HG03575 (cell line): ENCODE measurements at regions not wholly inside any gene's neighbourhood (a gene's known extent, or its start where the extent isn't known, plus 50 kb on each side); places are given as distances from the start of the nearest gene placed in this dataset.
A peak's percentile ranks its signal among the peaks of the same experiment; 100 is the strongest.

Source experiments
- ATAC-seq: cut with Tn5 transposase; IDR thresholded peaks from one replicate; pipeline ENCODE4 v1.9.1; 2021; ENCODE audit not compliant: unreplicated experiment, insufficient number of reproducible peaks, low FRiP score; ENCODE audit errors: extremely low read depth

DNA sequence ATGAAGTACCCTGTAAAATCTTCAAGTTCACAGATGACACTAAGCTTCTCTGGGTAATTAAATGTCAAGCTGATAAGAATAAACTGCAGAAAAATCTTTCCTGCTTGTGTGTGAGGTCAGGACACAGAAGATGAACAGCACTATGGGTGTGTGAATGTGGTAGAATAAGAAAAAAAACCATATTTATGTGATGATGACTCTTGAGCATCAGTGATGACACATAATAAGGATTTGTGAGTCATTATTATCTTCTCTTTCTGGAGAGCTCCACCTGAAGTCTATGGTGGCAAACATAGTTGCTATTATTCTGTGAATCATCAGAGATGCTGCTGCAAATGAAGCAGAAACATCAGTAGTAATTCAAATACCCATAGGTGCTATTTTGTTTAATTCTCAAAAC, 422.4 kb downstream of the DIPK2A start:
- ATAC-seq = no peak

DNA sequence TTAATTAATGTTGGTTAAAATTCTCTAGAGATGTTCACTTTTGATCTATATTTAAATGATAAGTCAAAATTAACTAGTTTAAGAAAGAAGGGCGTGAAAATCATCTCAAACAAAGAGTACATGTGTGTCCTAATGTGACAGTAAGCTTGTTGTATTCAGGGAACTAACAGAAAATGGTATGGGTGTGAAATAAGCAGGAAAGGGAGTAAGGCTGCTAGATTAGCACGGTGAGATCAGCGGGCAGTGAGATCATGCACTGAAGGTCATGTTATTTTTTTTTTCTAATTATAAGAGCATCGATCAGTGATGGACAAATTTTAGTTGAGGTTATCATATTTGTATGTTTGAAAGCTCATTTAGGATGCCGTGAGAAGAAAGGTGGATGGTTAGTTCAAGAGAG, 430.8 kb downstream of the DIPK2A start:
- no peak for ATAC-seq

- no peak for ATAC-seq
Measured at GRCh38 chr3:144403040-144403457, 431.4 kb downstream of the DIPK2A start.

DNA sequence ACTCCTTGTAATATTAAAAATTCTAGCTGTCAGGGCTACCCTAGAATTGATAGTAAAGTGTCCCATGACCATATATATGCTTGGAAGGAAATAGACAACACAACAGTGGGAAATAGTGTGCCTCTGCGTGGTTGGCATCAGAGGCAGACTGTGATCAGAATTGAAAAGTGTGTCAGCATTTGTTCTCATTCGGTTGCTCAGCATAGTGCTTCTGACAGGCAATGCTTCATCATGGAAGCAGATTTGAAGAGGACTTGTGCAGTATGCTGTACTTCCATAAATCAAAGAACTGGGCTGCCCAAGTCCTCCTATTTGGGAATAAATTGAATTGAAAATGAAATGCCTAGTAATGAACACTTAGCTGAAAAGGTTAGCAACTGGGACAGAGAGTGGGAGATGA, 435.7 kb downstream of the DIPK2A start:
- ATAC-seq = no peak

DNA sequence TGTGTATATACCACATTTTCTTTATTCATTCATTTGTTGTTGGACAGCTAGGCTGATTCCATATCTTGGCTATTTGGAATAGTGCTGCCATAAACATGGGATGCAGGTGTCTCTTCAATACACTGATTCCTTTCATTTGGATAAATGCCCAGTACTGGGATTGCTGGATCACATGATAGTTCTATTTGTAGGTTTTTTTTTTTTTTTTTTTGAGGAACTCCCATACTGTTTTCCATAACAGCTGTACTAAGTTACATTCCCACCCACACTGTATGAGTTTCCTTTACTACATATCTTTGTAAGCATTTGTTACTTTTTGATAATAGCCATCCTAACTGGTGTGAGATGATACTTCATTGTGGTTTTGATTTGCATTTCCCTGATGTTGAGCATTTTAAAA, 437.7 kb downstream of the DIPK2A start:
- no peak for ATAC-seq

DNA sequence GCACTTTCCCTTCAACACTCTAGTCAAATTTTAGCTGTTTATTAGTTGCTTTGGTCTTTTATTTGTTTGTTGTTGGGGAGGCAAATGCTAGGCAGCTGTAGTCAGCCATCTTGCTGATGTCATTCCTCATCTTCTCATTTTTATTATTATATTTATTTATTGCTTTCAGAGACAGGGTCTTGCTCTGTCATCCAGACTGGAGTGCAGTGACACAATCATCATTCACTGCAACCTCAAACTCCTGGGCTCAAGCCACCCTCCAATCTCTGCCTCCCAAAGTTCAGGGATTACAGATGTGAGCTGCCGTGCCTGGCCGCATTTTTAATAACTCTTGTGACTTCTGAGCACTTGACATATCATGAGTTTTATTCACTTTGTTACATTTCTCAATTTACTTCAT, 441.4 kb downstream of the DIPK2A start:
- no peak for ATAC-seq

DNA sequence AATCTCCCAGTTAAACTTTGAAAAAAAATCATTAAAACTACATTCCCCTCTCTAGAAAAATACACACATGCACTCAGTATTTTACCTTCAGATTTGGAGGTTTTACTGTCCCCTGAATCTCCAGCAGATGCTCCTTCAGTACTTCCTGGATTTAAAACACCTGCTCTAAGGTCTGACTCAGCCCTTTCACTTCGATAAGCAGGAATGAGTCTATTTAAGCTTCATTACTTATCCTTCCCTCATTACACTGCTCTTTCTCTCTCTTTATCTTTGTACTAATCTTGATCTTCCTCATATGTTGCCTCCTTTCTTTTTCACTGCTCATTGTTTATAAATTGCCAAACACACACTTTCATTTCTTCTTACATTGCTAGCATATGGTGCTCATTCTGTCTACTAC, 443.9 kb downstream of the DIPK2A start:
- no peak for ATAC-seq

DNA sequence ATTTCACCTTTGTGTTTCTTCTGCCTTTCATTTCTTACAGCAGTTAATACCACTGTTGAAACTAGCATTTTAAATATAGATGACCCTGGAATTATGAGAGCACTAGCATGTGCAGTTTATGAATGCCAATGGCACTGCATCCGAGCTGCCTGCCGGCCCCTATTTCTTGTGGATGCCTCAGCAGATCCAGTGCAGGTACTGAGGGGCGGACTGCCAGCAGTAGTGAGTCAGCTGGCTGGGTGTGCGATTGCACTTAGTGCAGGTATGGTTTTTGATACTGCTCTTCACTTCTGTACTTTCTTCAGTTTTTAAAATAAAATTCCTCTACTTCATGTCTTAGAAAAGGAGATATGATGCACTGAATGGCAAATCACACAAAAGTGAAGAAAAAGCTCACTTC, 453.0 kb downstream of the DIPK2A start:
- no peak for ATAC-seq

DNA sequence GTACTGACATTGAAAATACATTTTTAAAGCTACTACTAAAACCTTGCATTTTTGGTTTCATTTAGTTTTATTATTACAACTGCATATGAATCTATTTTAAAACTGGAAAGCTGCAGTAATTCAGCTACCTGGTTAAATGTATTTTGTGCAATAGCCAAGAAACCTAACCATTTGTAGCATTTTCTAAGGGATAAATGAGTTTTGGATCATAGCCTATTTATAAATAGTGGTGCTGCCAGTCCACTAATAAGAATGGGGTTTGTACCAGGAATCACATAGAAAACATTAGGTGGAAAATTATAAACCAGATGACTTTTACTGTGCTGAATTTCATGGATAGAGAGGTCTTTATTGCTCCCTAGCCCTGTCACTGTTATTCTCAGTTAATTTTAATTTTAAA, 454.7 kb downstream of the DIPK2A start:
- ATAC-seq = no peak

DNA sequence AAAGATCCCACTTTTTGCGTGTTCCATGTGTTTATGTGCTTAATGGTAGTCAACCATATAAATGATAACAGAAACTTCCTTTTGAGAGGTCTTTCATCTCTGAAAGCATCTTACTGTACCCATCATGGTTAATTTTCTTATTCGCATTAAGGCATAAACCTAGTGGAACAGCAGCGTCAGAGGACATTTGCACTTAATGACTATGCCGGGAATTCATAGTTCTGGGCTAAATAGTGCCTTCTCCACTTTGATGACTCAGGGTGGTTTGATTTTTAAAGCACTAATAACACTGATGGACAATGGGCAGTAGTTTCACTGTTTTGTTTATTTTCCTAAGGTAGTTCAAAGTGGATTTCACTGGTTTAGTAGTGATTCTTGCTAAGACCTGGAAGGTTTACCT, 455.3 kb downstream of the DIPK2A start:
- ATAC-seq = no peak

DNA sequence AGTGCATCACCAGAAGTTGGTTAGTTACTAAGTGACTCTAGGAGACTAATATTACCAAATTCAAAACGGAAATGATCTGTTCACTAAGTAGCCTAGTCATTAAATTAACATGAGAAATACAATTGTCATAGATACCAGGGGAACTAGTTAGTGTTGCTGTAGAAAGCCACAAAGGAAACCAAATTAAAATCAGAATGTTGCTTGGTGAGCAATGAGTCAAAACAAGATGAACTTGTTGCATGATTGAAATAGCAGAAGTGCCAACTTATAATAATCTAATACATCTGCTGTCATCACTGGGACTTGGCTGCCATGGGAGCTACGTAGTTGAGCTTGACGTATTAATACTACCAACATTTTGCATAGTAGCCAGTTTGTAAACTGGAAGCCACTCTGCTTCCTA, 458.1 kb downstream of the DIPK2A start:
- ATAC-seq = peak; percentile 66

GRCh38 chr3:144431134-144431533, 459.5 kb downstream of the DIPK2A start:
- ATAC-seq = peak; percentile 37

- ATAC-seq = no peak
Measured at GRCh38 chr3:144433006-144433405, 461.4 kb downstream of the DIPK2A start.

DNA sequence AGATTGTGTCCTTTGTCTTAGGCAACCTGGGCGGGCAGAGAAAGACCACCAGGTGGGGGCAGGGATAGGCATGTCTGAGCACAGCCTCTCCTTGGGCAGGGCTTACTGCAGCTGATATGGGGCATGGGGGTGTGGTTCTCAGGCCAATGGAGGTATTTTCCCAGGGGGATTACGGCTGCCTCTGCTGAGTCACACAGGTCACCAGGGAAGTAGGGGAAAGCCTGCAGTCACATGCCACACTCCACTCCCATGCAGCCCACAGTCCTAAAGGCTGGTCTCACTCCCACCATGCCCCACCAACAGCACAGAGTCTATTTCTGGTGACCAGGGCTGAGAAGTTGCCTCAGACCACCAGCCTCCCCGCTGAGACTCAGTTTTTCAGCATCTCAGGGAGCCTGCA, 466.4 kb downstream of the DIPK2A start:
- no peak for ATAC-seq

GRCh38 chr3:144444061-144444460, 472.4 kb downstream of the DIPK2A start:
- no peak for ATAC-seq

DNA sequence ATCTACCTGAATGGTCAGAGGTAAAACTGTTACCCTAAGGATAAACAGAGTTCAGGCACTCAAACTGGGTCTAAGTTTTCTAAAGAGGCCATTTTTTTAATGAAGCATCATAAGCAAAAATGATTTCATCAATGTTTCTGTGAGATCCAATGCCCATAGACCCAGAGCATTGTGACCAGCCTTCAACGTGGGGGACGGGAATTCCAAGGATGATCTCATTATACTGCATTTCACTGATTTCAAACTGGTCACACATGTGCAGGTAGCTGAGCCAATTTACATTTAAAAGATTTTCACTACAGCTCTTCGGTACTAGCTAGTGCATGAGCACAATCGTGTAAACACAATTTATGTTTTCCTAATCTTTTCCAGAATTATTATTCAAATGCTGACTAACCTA, 472.9 kb downstream of the DIPK2A start:
- no peak for ATAC-seq

DNA sequence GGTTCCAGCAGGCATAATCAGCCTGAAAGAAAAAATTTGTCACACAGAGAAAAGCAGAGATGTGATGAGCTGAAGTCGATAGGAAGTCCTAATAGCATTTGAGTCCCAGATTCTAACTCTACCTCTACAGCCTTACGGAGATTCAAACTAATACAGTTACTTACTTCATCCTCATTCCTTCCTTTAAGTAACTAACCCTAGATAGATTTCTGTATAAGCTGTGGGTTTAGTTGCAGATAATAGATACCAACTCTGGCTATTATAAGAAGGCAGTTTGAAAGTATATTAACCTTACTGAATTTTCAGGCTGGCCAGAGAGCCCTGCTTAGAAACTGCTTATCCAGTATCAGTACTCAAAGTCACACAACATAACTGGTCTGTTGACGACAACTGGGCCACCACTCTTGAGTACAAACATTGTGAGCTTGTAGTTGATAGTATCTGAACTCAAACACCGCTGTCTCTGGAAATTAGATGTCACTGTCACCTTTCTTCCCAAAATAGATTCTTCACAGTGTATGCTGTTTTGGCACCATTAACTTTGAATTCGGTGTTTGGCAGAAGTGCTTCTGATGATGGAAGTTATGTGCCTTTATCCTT, 484.3 kb downstream of the DIPK2A start:
- no peak for ATAC-seq

- no peak for ATAC-seq
Measured at GRCh38 chr3:144457758-144458157, 486.1 kb downstream of the DIPK2A start.

- no peak for ATAC-seq
Measured at GRCh38 chr3:144458283-144458682, 486.7 kb downstream of the DIPK2A start.

DNA sequence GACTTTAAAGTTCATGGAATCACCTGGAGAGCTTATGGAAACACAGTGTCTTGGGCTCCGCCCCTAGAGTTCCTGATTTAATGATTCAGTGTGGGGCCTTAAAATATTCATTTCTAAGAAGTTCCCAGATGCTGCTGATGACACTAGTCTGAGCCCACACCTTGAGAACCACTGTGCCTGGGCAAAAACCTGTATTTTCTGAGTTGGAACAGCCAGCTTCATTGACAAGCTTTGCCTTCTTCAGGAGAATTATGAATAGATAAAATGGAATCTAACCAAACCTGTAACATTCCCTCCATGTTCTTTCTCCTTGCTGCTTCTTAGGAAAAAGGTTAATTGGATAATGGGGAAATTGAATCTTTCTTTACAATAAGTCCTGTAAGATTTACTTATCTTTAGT, 490.7 kb downstream of the DIPK2A start:
- no peak for ATAC-seq

GRCh38 chr3:144463911-144464310, 492.3 kb downstream of the DIPK2A start:
- no peak for ATAC-seq

DNA sequence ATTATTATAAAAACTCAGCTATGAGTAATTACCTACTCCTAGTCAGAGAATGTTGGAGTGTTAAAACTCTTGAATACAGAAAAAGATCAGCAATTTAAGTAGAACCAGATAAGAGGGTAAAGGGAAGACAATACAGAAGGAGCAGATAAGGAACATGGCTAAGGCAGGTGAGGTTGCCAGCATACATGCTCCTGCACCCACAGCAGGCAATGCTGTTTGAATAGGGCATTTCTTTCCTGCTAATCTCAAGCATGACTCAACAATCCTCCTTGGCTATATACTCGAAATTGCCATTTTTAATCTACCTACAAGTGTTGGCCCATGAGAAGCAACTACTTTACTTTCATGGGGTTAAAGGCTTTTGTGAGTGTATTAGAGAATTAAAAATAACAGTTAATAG, 494.5 kb downstream of the DIPK2A start:
- no peak for ATAC-seq
